ENCODE measurements at regions not wholly inside any gene's neighbourhood (a gene's known extent, or its start where the extent isn't known, plus 50 kb on each side); places are given as distances from the start of the nearest gene placed in this dataset.

- Histone ChIP-seq H3K4me3 (ENCODE audit: low read depth, low read length) (no peak overlapping the region), H3K27ac (ENCODE audit: extremely low read depth, low read depth, low read length) (no peak overlapping the region), H3K9me3 (ENCODE audit: control insufficient read depth, insufficient read depth, low read depth, low read length) (no peaks in the 10 kb centered on the region), H3K4me1 (ENCODE audit: control insufficient read depth, insufficient read depth, low read length) (no peaks in the 10 kb centered on the region), H3K36me3 (ENCODE audit: control insufficient read depth in 2 of 2, insufficient read depth in 1 of 2, low read length in 2 of 2) (no peaks in the 10 kb centered on the region)
- POLR2A ChIA-PET = no interaction called here
- TF ChIP-seq OSR2 (tag by site-specific recombination; IDR thresholded peaks at IDR 0.05) = no peak
- TF ChIP-seq ZNF48 (tag by site-specific recombination; IDR thresholded peaks at IDR 0.05) = no peak
- no peak for TF ChIP-seq SETDB1 (IDR thresholded peaks at IDR 0.05; ENCODE audit: insufficient read length, low read length)
- no peak for TF ChIP-seq ZBTB17 (tag by site-specific recombination; IDR thresholded peaks at IDR 0.05)
- TF ChIP-seq, protein P1, sequence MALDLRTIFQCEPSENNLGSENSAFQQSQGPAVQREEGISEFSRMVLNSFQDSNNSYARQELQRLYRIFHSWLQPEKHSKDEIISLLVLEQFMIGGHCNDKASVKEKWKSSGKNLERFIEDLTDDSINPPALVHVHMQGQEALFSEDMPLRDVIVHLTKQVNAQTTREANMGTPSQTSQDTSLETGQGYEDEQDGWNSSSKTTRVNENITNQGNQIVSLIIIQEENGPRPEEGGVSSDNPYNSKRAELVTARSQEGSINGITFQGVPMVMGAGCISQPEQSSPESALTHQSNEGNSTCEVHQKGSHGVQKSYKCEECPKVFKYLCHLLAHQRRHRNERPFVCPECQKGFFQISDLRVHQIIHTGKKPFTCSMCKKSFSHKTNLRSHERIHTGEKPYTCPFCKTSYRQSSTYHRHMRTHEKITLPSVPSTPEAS (tag by site-specific recombination; IDR thresholded peaks at IDR 0.05) = no peak
- TF ChIP-seq ZNF16 (tag by site-specific recombination; IDR thresholded peaks at IDR 0.05; ENCODE audit: low read depth) = no peak
- TF ChIP-seq ZNF350 (tag by site-specific recombination; IDR thresholded peaks at IDR 0.05) = no peak
- TF ChIP-seq ZNF223 (tag by site-specific recombination; IDR thresholded peaks at IDR 0.05) = no peak
- CTCF ChIA-PET = interaction anchor here (0.6 kb wide), 1 partner anchor 263 kb away, joined by 3 read pairs; no protein-coding TSS in a partner anchor
These were observed 119.7 kb upstream of the ZRANB2 start for GRCh38 chr1:71200503-71200902.

- Histone ChIP-seq H3K9me3 (ENCODE audit: control insufficient read depth, insufficient read depth, low read depth, low read length) (no peaks in the 10 kb centered on the region), H3K27ac (ENCODE audit: extremely low read depth, low read depth, low read length) (no peak overlapping the region), H3K4me1 (ENCODE audit: control insufficient read depth, insufficient read depth, low read length) (no peaks in the 10 kb centered on the region), H3K36me3 (ENCODE audit: control insufficient read depth in 2 of 2, insufficient read depth in 1 of 2, low read length in 2 of 2) (no peaks in the 10 kb centered on the region), H3K4me3 (ENCODE audit: low read depth, low read length) (no peak overlapping the region)
- 0 out of 2 replicates have a peak, but pooled peaks have one; percentile 35 for TF ChIP-seq ZNF654 (tag by site-specific recombination; IDR thresholded peaks at IDR 0.05; ENCODE audit: low read depth)
- TF ChIP-seq ZNF274 (IDR thresholded peaks at IDR 0.05; ENCODE audit: low read length) = no peak
- TF ChIP-seq ZNF274 (tag by site-specific recombination; IDR thresholded peaks at IDR 0.05; ENCODE audit: borderline replicate concordance) = no peak
- ChIA-PET POLR2A (no interaction called here), CTCF (interaction anchor here (0.6 to 1.4 kb wide), 7 partner anchors 17 to 917 kb away, joined by 3 to 6 read pairs (median 4); no protein-coding TSS in a partner anchor)
These were observed 115.8 kb upstream of the ZRANB2 start for GRCh38 chr1:71196685-71197084.

DNA sequence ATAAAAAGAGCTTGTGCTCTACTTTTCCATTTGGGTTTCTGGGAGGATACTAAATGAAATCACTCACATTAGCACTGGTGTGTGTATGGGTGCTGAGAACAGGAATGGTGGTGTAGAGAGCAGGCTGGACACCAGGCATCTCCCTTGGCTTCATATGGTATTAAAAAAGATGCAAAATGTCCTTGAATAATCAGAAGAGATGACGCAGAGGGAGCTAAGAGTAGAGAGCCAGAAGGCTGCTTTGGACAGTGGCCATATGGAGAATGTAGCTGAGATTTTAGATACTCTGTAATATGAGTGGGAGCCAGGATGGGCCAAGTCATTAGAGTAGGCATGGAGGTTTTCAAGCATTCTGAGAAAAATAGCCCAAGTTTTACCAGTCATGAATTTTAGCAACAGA lies 112.3 kb upstream of the ZRANB2 start:
- POLR2A ChIA-PET = no interaction called here
- TF ChIP-seq ZNF138 (tag by site-specific recombination; IDR thresholded peaks at IDR 0.05; ENCODE audit: borderline replicate concordance) (no peak), ZNF311 (tag by site-specific recombination; IDR thresholded peaks at IDR 0.05; ENCODE audit: borderline replicate concordance) (no peak), FEZF1 (tag by site-specific recombination; IDR thresholded peaks at IDR 0.05) (no peak)
- CTCF ChIA-PET = no interaction called here
- no peaks in the 10 kb centered on the region for H3K4me1 ChIP-seq (ENCODE audit: control insufficient read depth, insufficient read depth, low read length)
- no peaks in the 10 kb centered on the region for H3K36me3 ChIP-seq (ENCODE audit: control insufficient read depth in 2 of 2, insufficient read depth in 1 of 2, low read length in 2 of 2)
- H3K9me3 ChIP-seq (ENCODE audit: control insufficient read depth, insufficient read depth, low read depth, low read length) = no peaks in the 10 kb centered on the region
- H3K27ac ChIP-seq (ENCODE audit: extremely low read depth, low read depth, low read length) = no peak overlapping the region
- H3K4me3 ChIP-seq (ENCODE audit: low read depth, low read length) = no peak overlapping the region

DNA sequence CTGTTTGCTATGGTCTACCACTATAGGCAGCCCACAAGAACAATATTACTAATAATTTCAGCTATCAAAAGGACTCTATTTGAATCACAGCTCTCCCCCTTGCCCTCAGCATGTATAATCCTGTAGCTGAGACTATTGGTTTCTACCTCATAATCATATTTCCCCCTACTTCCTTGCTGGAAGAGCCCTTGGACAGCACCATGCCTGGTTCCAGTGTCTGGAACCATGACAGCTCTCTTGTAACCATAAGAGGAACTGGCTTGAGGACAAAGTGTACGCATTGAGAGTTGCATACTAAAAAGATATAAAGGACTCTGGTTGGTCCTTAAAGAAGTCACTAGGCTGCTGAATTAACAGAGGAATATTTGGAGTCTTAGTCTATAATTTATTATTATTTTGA lies 110.7 kb upstream of the ZRANB2 start:
- Histone ChIP-seq H3K36me3 (ENCODE audit: control insufficient read depth in 2 of 2, insufficient read depth in 1 of 2, low read length in 2 of 2) (no peaks in the 10 kb centered on the region), H3K27ac (ENCODE audit: extremely low read depth, low read depth, low read length) (no peak overlapping the region), H3K9me3 (ENCODE audit: control insufficient read depth, insufficient read depth, low read depth, low read length) (no peaks in the 10 kb centered on the region), H3K4me1 (ENCODE audit: control insufficient read depth, insufficient read depth, low read length) (no peaks in the 10 kb centered on the region), H3K4me3 (ENCODE audit: low read depth, low read length) (no peak overlapping the region)
- CTCF ChIA-PET = no interaction called here
- POLR2A ChIA-PET = no interaction called here
- TF ChIP-seq ZNF560 (tag by site-specific recombination; IDR thresholded peaks at IDR 0.05; ENCODE audit: borderline replicate concordance) = no peak
- TF ChIP-seq ZNF585B (tag by site-specific recombination; IDR thresholded peaks at IDR 0.05) = no peak
- no peak for TF ChIP-seq ZNF513 (tag by site-specific recombination; IDR thresholded peaks at IDR 0.05)
- no peak for TF ChIP-seq KLF16 (tag by site-specific recombination; IDR thresholded peaks at IDR 0.05)
- no peak for TF ChIP-seq ZNF140 (tag by site-specific recombination; IDR thresholded peaks at IDR 0.05)
- no peak for TF ChIP-seq MEIS1 (CRISPR knock-in tag; IDR thresholded peaks at IDR 0.05; ENCODE audit: borderline replicate concordance)
- TF ChIP-seq ZNF530 (tag by site-specific recombination; IDR thresholded peaks at IDR 0.05; ENCODE audit: low read depth) = no peak
- TF ChIP-seq ZNF221 (tag by site-specific recombination; IDR thresholded peaks at IDR 0.05; ENCODE audit: borderline replicate concordance) = no peak
- no peak for TF ChIP-seq ZNF146 (tag by site-specific recombination; IDR thresholded peaks at IDR 0.05)
- TF ChIP-seq, protein P2, sequence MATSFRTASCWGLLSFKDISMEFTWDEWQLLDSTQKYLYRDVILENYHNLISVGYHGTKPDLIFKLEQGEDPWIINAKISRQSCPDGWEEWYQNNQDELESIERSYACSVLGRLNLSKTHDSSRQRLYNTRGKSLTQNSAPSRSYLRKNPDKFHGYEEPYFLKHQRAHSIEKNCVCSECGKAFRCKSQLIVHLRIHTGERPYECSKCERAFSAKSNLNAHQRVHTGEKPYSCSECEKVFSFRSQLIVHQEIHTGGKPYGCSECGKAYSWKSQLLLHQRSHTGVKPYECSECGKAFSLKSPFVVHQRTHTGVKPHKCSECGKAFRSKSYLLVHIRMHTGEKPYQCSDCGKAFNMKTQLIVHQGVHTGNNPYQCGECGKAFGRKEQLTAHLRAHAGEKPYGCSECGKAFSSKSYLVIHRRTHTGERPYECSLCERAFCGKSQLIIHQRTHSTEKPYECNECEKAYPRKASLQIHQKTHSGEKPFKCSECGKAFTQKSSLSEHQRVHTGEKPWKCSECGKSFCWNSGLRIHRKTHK (tag by site-specific recombination; IDR thresholded peaks at IDR 0.05) = no peak
- TF ChIP-seq ZNF692 (tag by site-specific recombination; IDR thresholded peaks at IDR 0.05) = no peak
